ENCODE measurements at regions not wholly inside any gene's neighbourhood (a gene's known extent, or its start where the extent isn't known, plus 50 kb on each side); places are given as distances from the start of the nearest gene placed in this dataset.

DNA sequence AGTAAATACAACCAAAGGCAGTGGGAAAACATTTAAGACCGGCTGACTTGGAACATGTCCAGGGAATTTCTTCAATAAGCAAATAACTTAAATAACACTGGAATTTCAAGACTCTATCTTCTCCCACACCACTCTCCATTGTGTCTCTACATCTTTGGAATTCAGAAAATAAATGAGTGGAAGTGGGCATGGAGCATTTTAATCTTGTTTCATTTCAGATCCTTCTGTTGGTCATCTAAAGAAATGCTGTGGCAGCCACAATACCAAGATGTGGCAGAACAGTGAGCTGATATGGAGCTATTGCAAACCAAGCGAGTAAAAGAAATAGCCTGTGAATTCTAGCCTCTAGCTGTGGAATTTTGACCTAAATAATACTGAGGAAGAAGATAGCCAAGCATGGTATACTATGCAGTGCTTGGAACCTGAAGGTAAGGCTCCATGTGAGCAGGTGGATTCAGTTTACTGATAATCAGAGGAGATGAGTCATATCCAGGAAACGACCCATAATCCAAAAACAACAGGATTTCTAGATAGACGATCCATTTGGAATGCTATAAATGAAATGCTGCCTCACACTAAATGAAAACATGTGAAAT is 157.1 kb upstream of the SCN7A start:
- TF ChIP-seq, protein P1, sequence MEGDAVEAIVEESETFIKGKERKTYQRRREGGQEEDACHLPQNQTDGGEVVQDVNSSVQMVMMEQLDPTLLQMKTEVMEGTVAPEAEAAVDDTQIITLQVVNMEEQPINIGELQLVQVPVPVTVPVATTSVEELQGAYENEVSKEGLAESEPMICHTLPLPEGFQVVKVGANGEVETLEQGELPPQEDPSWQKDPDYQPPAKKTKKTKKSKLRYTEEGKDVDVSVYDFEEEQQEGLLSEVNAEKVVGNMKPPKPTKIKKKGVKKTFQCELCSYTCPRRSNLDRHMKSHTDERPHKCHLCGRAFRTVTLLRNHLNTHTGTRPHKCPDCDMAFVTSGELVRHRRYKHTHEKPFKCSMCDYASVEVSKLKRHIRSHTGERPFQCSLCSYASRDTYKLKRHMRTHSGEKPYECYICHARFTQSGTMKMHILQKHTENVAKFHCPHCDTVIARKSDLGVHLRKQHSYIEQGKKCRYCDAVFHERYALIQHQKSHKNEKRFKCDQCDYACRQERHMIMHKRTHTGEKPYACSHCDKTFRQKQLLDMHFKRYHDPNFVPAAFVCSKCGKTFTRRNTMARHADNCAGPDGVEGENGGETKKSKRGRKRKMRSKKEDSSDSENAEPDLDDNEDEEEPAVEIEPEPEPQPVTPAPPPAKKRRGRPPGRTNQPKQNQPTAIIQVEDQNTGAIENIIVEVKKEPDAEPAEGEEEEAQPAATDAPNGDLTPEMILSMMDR (IDR thresholded peaks at IDR 0.05) = no peak
- no peak for TF ChIP-seq POLR2A (IDR thresholded peaks at IDR 0.05)
